Stimulated activated CD8-positive, alpha-beta memory T cell treated with anti-CD3 and anti-CD28 coated beads, Interleukin-15, amount 100 ng/mL, for 48 hours (primary cell): ENCODE measurements at regions not wholly inside any gene's neighbourhood (a gene's known extent, or its start where the extent isn't known, plus 50 kb on each side); places are given as distances from the start of the nearest gene placed in this dataset.

Experiments used
- DNase-seq, 2 donors: peaks; one replicate each; pipeline ENCODE4 v3.0.0-alpha.2; 2020; ENCODE audit warnings: low read depth in 2 of 2

GRCh38 chr3:168461793-168462192, 366.1 kb upstream of the GOLIM4 start:
- DNase-seq, result no peak

GRCh38 chr3:168459226-168459784, 363.6 kb upstream of the GOLIM4 start:
- no peak for DNase-seq

GRCh38 chr3:168457954-168458539, 362.3 kb upstream of the GOLIM4 start:
- DNase-seq, result no peak

- DNase-seq, result no peak
Observed at GRCh38 chr3:168455814-168456213, 360.1 kb upstream of the GOLIM4 start.

GRCh38 chr3:168453623-168454022, 357.9 kb upstream of the GOLIM4 start:
- no peak for DNase-seq

- DNase-seq, result no peak
Observed at GRCh38 chr3:168443965-168444364, 348.2 kb upstream of the GOLIM4 start.

DNA sequence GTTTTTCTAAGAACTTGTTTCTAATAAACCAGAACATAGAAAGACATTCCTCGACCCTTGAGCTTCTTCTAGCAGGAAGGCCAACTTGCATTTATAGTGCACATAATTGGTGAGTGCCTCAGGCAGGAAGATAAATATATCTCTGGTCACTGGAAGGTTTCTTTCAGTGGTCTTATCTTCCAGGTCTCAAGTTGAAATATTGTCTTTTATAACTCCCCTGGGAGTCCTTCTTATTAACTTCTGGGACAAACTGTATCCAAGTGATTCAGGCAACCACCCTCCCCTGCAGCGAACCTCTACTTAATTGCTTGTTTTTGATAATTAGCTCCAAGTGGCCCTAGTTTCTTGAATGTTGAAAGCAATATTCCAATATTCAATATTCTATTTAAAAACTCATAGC, 346.8 kb upstream of the GOLIM4 start:
- no peak for DNase-seq

DNA sequence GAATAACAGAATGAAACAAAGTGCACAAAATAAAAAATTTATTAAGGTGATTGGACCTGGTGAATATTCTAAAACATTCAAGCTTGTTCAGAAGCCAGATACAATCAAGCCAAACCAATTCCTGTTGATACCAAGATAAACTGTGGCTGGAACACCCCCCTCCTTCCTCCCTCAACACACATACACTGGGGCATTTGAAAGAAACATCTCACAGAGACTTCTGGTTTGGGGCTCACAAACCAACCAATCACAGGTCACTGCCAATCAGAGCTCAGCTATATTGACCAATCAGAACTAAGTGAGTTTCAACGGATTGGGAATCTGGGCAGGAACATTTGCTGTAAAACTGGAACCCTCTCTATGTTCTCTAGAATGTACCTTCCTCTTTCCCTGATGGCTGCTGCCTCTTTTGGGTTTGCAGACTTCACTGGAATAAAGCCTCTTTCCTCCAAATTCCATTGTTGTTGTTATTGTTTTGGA, 340.6 kb upstream of the GOLIM4 start:
- DNase-seq, result no peak

GRCh38 chr3:168431491-168431890, 335.8 kb upstream of the GOLIM4 start:
- DNase-seq, result no peak

- DNase-seq, result no peak
Observed at GRCh38 chr3:168427835-168428475, 332.2 kb upstream of the GOLIM4 start.

- DNase-seq, result no peak
Observed at GRCh38 chr3:168427156-168427555, 331.4 kb upstream of the GOLIM4 start.

DNA sequence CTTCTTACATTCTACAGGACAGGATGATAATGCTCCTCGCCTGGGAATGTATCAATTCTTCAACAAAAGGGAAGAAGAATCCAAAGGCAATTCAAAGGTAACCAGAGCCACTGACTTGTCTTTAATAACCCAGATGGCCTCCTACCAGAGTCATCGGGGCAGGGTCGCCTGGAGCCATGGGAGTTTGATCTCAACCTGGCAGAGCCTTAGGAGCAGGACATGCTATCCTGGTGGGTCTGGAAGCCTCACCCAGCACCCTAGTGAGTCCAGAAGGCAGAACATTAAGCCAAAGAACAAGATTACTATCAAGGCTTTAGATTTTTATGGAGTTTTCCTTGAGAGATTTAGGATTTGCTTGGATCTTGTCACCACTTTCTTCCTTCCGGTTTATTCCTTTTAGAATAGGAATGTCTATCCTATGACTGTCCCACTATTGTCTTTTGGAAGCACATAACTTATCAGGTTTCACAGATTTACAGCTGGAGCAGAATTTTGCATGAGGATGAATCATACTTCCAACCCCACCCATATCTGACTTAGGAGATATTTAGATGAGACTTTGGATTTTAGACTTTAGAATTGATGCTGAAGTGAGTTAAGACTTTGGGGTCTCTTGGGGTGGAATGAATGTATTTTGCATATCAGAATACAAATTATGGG, 330.3 kb upstream of the GOLIM4 start:
- no peak for DNase-seq

DNA sequence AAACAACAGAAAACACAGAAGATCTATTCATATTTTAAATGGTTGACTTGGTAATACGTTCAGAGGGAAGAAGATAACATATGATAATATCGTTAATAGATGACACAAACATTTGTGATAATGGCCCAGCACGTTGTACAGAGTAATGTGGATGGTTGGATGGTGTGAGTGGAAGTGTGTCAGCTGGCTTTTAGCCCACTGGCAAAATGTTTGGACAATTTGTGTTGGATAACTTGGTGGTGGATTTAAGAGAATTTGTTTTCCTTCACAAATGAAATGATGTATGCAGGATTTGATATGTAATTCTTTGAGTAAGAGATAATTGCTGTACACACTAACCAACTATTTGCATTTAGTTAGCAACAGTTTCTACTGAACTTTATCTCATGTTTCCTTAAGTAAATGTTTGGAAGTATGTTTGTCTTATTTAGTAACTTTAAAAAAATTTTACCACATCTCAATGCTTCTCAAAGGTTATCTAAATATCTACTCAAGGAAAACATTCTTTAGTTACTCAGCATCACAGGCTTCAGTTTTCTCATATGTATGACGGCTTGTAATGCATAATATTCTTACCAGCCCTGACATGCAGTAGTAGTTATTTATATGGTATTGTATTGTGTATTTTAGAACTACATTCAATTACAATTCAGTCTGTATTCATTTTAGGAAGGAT, 328.5 kb upstream of the GOLIM4 start:
- DNase-seq, result no peak

GRCh38 chr3:168422843-168423242, 327.1 kb upstream of the GOLIM4 start:
- DNase-seq, result no peak

- DNase-seq, result no peak
Observed at GRCh38 chr3:168419091-168419490, 323.4 kb upstream of the GOLIM4 start.

DNA sequence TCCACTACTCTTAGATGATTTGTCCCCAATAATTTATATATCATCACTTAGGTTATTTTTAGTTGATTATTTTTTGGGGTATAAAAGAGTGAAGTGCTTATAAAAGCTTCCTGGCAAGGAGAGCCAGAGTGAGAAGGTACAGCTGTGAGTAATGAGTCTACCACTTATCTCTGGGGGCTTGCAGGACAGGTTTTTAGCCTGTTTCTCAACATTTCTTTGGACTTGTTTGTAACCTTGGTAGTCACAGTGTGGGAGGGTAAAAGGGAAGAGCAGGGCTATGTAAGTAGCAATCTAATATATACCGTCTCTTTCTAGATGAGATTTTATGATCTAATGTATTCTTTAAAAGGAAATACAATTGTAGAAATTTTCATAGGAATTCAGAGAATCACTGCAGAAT, 321.3 kb upstream of the GOLIM4 start:
- no peak for DNase-seq

GRCh38 chr3:168416446-168416845, 320.7 kb upstream of the GOLIM4 start:
- no peak for DNase-seq

- no peak for DNase-seq
Observed at GRCh38 chr3:168414149-168414548, 318.4 kb upstream of the GOLIM4 start.

DNA sequence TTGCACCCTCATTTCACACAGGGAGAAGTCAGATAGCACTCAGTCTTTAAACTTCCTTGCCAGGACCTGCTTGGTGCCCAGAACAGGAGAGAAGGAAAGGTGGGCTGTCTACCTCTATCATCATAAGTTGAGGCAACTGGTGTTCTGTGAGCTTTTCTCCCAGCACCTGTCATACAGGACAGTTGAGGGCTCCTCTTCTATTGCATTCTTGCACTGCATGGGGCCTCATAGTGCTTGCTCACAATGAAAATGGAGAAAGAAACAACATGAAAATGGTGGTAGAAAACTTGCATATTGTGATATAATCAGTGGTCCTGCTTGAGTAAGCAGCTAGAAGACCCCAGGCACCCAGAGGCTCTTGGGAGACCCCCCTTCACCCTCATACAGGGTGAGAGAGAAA, 311.7 kb upstream of the GOLIM4 start:
- DNase-seq, result no peak

DNA sequence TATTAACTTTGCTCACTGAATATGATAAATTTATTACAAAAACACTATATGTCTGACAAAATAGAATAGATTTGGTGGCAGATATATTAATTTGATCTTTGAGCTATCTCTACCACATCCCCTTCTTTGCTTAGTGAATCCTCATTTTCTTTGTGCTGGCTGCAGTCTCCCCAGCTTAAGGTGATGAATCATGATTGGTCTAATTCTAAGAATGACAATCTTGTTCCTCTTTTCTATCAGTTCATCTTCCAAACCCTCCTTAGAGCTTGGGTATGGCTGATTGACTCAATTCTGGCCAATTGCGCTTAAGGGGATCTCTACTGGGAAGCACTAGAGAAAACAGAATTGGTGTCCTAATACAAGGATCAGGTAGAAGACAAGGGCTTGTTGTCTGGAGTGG, 309.6 kb upstream of the GOLIM4 start:
- DNase-seq, result no peak

GRCh38 chr3:168398371-168399025, 302.8 kb upstream of the GOLIM4 start:
- DNase-seq, result no peak

- no peak for DNase-seq
Observed at GRCh38 chr3:168396861-168397260, 301.1 kb upstream of the GOLIM4 start.
